ENCODE measurements at regions not wholly inside any gene's neighbourhood (a gene's known extent, or its start where the extent isn't known, plus 50 kb on each side); places are given as distances from the start of the nearest gene placed in this dataset.
A peak's percentile ranks its signal among the peaks of the same experiment; 100 is the strongest.

GRCh38 chr11:109604481-109605400 is 182.8 kb downstream of the C11orf87 start:
- Histone ChIP-seq H3K27me3 (ENCODE audit: control insufficient read depth, insufficient read depth, low read length) (no peaks in the 10 kb centered on the region), H3K36me3 (replicated peaks; ENCODE audit: control insufficient read depth, insufficient read depth, low read length) (no peaks in the 10 kb centered on the region), H3K4me3 (ENCODE audit: insufficient read depth, low read depth, low read length) (no peak overlapping the region)
- no peak for DNase-seq

GRCh38 chr11:109606256-109606655 is 184.3 kb downstream of the C11orf87 start:
- no peaks in the 10 kb centered on the region for H3K27me3 ChIP-seq (ENCODE audit: control insufficient read depth, insufficient read depth, low read length)
- DNase-seq: no peak
- H3K36me3 ChIP-seq (replicated peaks; ENCODE audit: control insufficient read depth, insufficient read depth, low read length): no peaks in the 10 kb centered on the region
- no peak overlapping the region for H3K4me3 ChIP-seq (ENCODE audit: insufficient read depth, low read depth, low read length)

- Histone ChIP-seq H3K27me3 (ENCODE audit: control insufficient read depth, insufficient read depth, low read length) (no peaks in the 10 kb centered on the region), H3K4me3 (ENCODE audit: insufficient read depth, low read depth, low read length) (no peak overlapping the region), H3K36me3 (replicated peaks; ENCODE audit: control insufficient read depth, insufficient read depth, low read length) (no peaks in the 10 kb centered on the region)
- no peak for DNase-seq
Measured at GRCh38 chr11:109609454-109610185, 187.6 kb downstream of the C11orf87 start.

- no peak for DNase-seq
Measured at GRCh38 chr11:109612496-109612895, 190.5 kb downstream of the C11orf87 start.

GRCh38 chr11:109619498-109619897 is 197.5 kb downstream of the C11orf87 start:
- Histone ChIP-seq H3K4me3 (ENCODE audit: insufficient read depth, low read depth, low read length) (no peak overlapping the region), H3K36me3 (replicated peaks; ENCODE audit: control insufficient read depth, insufficient read depth, low read length) (no peaks in the 10 kb centered on the region), H3K27me3 (ENCODE audit: control insufficient read depth, insufficient read depth, low read length) (no peaks in the 10 kb centered on the region)
- no peak for DNase-seq

More at GRCh38 chr11:109612496-109612895, 190.5 kb downstream of the C11orf87 start:
- no peaks in the 10 kb centered on the region for H3K36me3 ChIP-seq (replicated peaks; ENCODE audit: control insufficient read depth, insufficient read depth, low read length)
- no peak overlapping the region for H3K4me3 ChIP-seq (ENCODE audit: insufficient read depth, low read depth, low read length)
- H3K27me3 ChIP-seq (ENCODE audit: control insufficient read depth, insufficient read depth, low read length): no peaks in the 10 kb centered on the region

GRCh38 chr11:109629734-109630133 is 207.7 kb downstream of the C11orf87 start:
- Histone ChIP-seq H3K4me3 (ENCODE audit: insufficient read depth, low read depth, low read length) (no peak overlapping the region), H3K27me3 (ENCODE audit: control insufficient read depth, insufficient read depth, low read length) (no peaks in the 10 kb centered on the region), H3K36me3 (replicated peaks; ENCODE audit: control insufficient read depth, insufficient read depth, low read length) (no peaks in the 10 kb centered on the region)
- no peak for DNase-seq

GRCh38 chr11:109641549-109641948 is 219.6 kb downstream of the C11orf87 start:
- DNase-seq: peak; percentile 19
- Histone ChIP-seq H3K4me3 (ENCODE audit: insufficient read depth, low read depth, low read length) (no peak overlapping the region), H3K36me3 (replicated peaks; ENCODE audit: control insufficient read depth, insufficient read depth, low read length) (no peaks in the 10 kb centered on the region), H3K27me3 (ENCODE audit: control insufficient read depth, insufficient read depth, low read length) (no peaks in the 10 kb centered on the region)

- H3K4me3 ChIP-seq (ENCODE audit: insufficient read depth, low read depth, low read length): no peak overlapping the region
- no peak for DNase-seq
- no peaks in the 10 kb centered on the region for H3K27me3 ChIP-seq (ENCODE audit: control insufficient read depth, insufficient read depth, low read length)
- H3K36me3 ChIP-seq (replicated peaks; ENCODE audit: control insufficient read depth, insufficient read depth, low read length): no peaks in the 10 kb centered on the region
Measured at GRCh38 chr11:109644152-109644551, 222.2 kb downstream of the C11orf87 start.

- no peaks in the 10 kb centered on the region for H3K27me3 ChIP-seq (ENCODE audit: control insufficient read depth, insufficient read depth, low read length)
- no peak for DNase-seq
- no peaks in the 10 kb centered on the region for H3K36me3 ChIP-seq (replicated peaks; ENCODE audit: control insufficient read depth, insufficient read depth, low read length)
- no peak overlapping the region for H3K4me3 ChIP-seq (ENCODE audit: insufficient read depth, low read depth, low read length)
Measured at GRCh38 chr11:109648804-109649203, 226.8 kb downstream of the C11orf87 start.

GRCh38 chr11:109654091-109654490 is 232.1 kb downstream of the C11orf87 start:
- Histone ChIP-seq H3K36me3 (replicated peaks; ENCODE audit: control insufficient read depth, insufficient read depth, low read length) (no peaks in the 10 kb centered on the region), H3K4me3 (ENCODE audit: insufficient read depth, low read depth, low read length) (no peak overlapping the region), H3K27me3 (ENCODE audit: control insufficient read depth, insufficient read depth, low read length) (no peaks in the 10 kb centered on the region)
- no peak for DNase-seq

- no peak for DNase-seq
- no peak overlapping the region for H3K4me3 ChIP-seq (ENCODE audit: insufficient read depth, low read depth, low read length)
- H3K27me3 ChIP-seq (ENCODE audit: control insufficient read depth, insufficient read depth, low read length): no peaks in the 10 kb centered on the region
- H3K36me3 ChIP-seq (replicated peaks; ENCODE audit: control insufficient read depth, insufficient read depth, low read length): no peaks in the 10 kb centered on the region
Measured at GRCh38 chr11:109658190-109658589, 236.2 kb downstream of the C11orf87 start.

- H3K27me3 ChIP-seq (ENCODE audit: control insufficient read depth, insufficient read depth, low read length): no peaks in the 10 kb centered on the region
- H3K4me3 ChIP-seq (ENCODE audit: insufficient read depth, low read depth, low read length): no peak overlapping the region
- H3K36me3 ChIP-seq (replicated peaks; ENCODE audit: control insufficient read depth, insufficient read depth, low read length): no peaks in the 10 kb centered on the region
- DNase-seq: no peak
Measured at GRCh38 chr11:109667719-109668118, 245.7 kb downstream of the C11orf87 start.

GRCh38 chr11:109668973-109669634 is 247.1 kb downstream of the C11orf87 start:
- no peaks in the 10 kb centered on the region for H3K36me3 ChIP-seq (replicated peaks; ENCODE audit: control insufficient read depth, insufficient read depth, low read length)
- DNase-seq: no peak
- H3K27me3 ChIP-seq (ENCODE audit: control insufficient read depth, insufficient read depth, low read length): no peaks in the 10 kb centered on the region
- H3K4me3 ChIP-seq (ENCODE audit: insufficient read depth, low read depth, low read length): no peak overlapping the region

GRCh38 chr11:109677231-109677630 is 255.2 kb downstream of the C11orf87 start:
- Histone ChIP-seq H3K27me3 (ENCODE audit: control insufficient read depth, insufficient read depth, low read length) (no peaks in the 10 kb centered on the region), H3K4me3 (ENCODE audit: insufficient read depth, low read depth, low read length) (no peak overlapping the region), H3K36me3 (replicated peaks; ENCODE audit: control insufficient read depth, insufficient read depth, low read length) (no peaks in the 10 kb centered on the region)
- DNase-seq: no peak

All from H7 (cell line).